ENCODE measurements at regions not wholly inside any gene's neighbourhood (a gene's known extent, or its start where the extent isn't known, plus 50 kb on each side); places are given as distances from the start of the nearest gene placed in this dataset.

DNA sequence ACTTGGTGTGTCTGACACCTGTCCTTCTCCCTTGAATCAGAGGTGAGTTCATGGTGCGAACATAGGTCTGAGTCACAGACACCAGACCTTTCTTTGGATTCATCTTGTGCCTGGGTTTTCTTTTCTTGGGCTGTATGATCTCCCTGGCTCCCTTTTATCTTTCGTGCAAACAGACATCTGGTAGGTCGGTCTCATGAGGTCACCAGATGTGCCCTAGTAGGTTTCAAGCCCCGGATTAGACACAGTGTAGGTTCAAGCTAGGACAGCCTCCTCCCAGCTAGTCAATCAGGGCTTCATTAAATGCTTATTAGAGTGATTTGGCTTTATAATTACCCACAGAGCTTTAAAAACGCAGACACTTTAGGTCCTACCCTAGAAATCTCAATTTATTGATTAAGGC lies 106.0 kb upstream of the MYO10 start:
- TF ChIP-seq, protein P1, sequence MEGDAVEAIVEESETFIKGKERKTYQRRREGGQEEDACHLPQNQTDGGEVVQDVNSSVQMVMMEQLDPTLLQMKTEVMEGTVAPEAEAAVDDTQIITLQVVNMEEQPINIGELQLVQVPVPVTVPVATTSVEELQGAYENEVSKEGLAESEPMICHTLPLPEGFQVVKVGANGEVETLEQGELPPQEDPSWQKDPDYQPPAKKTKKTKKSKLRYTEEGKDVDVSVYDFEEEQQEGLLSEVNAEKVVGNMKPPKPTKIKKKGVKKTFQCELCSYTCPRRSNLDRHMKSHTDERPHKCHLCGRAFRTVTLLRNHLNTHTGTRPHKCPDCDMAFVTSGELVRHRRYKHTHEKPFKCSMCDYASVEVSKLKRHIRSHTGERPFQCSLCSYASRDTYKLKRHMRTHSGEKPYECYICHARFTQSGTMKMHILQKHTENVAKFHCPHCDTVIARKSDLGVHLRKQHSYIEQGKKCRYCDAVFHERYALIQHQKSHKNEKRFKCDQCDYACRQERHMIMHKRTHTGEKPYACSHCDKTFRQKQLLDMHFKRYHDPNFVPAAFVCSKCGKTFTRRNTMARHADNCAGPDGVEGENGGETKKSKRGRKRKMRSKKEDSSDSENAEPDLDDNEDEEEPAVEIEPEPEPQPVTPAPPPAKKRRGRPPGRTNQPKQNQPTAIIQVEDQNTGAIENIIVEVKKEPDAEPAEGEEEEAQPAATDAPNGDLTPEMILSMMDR (IDR thresholded peaks at IDR 0.05; ENCODE audit: low read length) = no peak
- TF ChIP-seq EZH2 (IDR thresholded peaks at IDR 0.05; ENCODE audit: borderline replicate concordance, low read length) = no peak
